BLaER1 treated with 17β-estradiol and CSF1 and Interleukin-3, amounts not matched to agents 10 nM and 100 nM (cell line): ENCODE measurements at regions not wholly inside any gene's neighbourhood (a gene's known extent, or its start where the extent isn't known, plus 50 kb on each side); places are given as distances from the start of the nearest gene placed in this dataset.
"Not testable (repeated sequence)": the region's sequence is repeated elsewhere in the genome, so short reads cannot be mapped to it uniquely, and the experiment has no call there.

Source experiments
- H3K27ac ChIP-seq, 11 experiments: shearing (Covaris generic); formaldehyde crosslinking; 2 replicates each; pipeline ENCODE4 v1.8.1; 2022
- H3K27me3 ChIP-seq, 11 experiments: shearing (Covaris generic); formaldehyde crosslinking; 2 replicates each; pipeline ENCODE4 v1.8.1; 2022
- H3K36me3 ChIP-seq, 11 experiments: shearing (Covaris generic); formaldehyde crosslinking; 2 replicates each; pipeline ENCODE4 v1.8.1; 2022
- H3K4me1 ChIP-seq, 10 experiments: shearing (Covaris generic); formaldehyde crosslinking; 2 replicates each; pipeline ENCODE4 v1.8.1; 2022
- H3K4me2 ChIP-seq, 11 experiments: shearing (Covaris generic); formaldehyde crosslinking; 2 replicates each; pipeline ENCODE4 v1.8.1; 2022
- H3K4me3 ChIP-seq, 10 experiments: shearing (Covaris generic); formaldehyde crosslinking; 2 replicates each; pipeline ENCODE4 v1.8.1; 2022
- H3K9ac ChIP-seq, 11 experiments: shearing (Covaris generic); formaldehyde crosslinking; 2 replicates each; pipeline ENCODE4 v1.8.1; 2022
- H3K9me3 ChIP-seq, 11 experiments: shearing (Covaris generic); formaldehyde crosslinking; replicated peaks in 1 of 11; 2 replicates each; pipeline ENCODE4 v1.8.1; 2022
- H4K20me1 ChIP-seq, 11 experiments: shearing (Covaris generic); formaldehyde crosslinking; 2 replicates each; pipeline ENCODE4 v1.8.1; 2022
- Cebpa-rat ChIP-seq, 11 experiments: shearing (Covaris generic); IDR thresholded peaks; 2 replicates each; pipeline ENCODE4 v1.8.1; 2022

DNA sequence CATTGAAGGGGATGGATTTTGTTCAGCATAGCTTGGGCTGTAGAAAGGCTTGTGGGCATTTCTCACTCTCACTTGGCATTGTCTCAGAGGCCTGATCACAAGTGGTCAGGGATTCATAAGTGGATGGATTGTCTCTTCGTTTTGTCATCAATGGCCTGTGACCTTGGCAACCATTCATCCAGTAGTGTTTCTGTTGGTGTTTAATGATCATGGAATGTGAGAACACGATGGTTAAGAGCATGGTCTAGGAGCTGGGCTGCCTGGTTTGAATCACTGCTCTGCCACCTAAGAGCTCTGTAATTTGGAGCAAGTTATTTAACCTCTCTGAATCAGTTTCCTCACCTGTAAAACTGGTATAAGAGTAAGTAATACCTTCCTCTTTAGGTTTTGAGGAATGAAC is 430.1 kb upstream of the MEF2C start:
- H4K20me1 ChIP-seq: no peaks in the 10 kb centered on the region
- no peaks in the 10 kb centered on the region for H3K27me3 ChIP-seq
- H3K4me2 ChIP-seq: 0 out of 22 replicates have a peak overlapping the region, but pooled peaks of 1 of the 11 experiments have one; percentile 70
- H3K36me3 ChIP-seq: no peaks in the 10 kb centered on the region
- H3K4me1 ChIP-seq: peaks cover 11 to 27% (median 18%) of the 10 kb centered on the region in 10 experiments
- TF ChIP-seq Cebpa-rat (IDR thresholded peaks at IDR 0.05): no peak
- peaks cover 0 to 15% (median 0%) of the 10 kb centered on the region in 11 experiments; a peak in 6 of 22 replicates for H3K9me3 ChIP-seq
- H3K4me3 ChIP-seq: no peak overlapping the region
- H3K9ac ChIP-seq: no peak overlapping the region
- H3K27ac ChIP-seq: peak overlapping the region in 3 of 11 experiments; percentile 44 to 63 (median 62); a peak in 4 of 22 replicates

DNA sequence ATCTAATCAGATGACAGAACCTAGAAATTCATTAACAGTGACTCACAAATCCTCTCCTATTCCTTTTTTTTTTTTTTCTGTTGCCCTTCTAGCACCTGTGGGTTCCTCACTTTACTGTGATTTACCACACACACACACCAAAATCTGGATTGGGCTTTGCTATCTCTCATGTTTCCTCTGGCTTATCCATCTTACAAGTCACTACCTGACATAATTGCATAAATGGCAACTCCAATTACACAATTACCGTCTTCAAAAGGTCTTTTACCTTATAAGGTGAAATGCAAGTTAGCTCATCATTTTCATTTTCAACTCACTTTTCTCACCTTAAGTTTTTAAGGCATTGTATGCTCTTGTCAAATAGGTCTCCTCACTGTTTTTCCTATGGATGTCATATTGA is 426.3 kb upstream of the MEF2C start:
- Histone ChIP-seq H3K4me1 (peaks cover 7 to 31% (median 8%) of the 10 kb centered on the region in 10 experiments), H4K20me1 (no peaks in the 10 kb centered on the region), H3K27me3 (no peaks in the 10 kb centered on the region), H3K27ac (no peak overlapping the region), H3K4me3 (no peak overlapping the region), H3K9me3 (peaks cover 0 to 9% (median 0%) of the 10 kb centered on the region in 11 experiments; a peak in 6 of 22 replicates), H3K4me2 (no peak overlapping the region), H3K9ac (no peak overlapping the region), H3K36me3 (no peaks in the 10 kb centered on the region)
- no peak for TF ChIP-seq Cebpa-rat (IDR thresholded peaks at IDR 0.05)

DNA sequence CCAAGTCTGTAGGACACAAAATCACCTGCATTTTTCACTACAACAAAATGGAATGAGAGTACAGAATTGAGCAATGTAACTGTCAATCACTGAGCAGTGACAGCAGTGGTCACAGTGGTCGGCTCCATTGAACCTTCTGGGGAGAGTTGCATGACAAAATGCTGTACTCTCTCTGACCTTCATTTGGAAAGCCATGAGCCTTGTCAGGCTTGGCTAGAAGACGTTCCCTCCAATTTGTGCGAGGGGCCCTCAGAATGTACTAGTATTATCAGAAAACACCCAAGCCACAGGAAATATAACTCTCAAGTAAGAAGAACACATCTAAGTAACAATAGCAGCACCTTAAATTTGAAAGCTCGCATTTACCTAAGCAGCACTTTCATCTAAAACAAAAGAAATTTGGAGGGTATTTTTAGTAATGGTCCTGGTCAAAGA is 425.6 kb upstream of the MEF2C start:
- no peaks in the 10 kb centered on the region for H3K36me3 ChIP-seq
- no peaks in the 10 kb centered on the region for H3K27me3 ChIP-seq
- H3K27ac ChIP-seq: no peak overlapping the region
- H3K9me3 ChIP-seq: peaks cover 0 to 9% (median 0%) of the 10 kb centered on the region in 11 experiments; a peak in 6 of 22 replicates
- no peak overlapping the region for H3K4me2 ChIP-seq
- no peak for TF ChIP-seq Cebpa-rat (IDR thresholded peaks at IDR 0.05)
- no peak overlapping the region for H3K4me3 ChIP-seq
- H4K20me1 ChIP-seq: no peaks in the 10 kb centered on the region
- peaks cover under 1 to 29% (median 2%) of the 10 kb centered on the region in 10 experiments; a peak in 16 of 20 replicates for H3K4me1 ChIP-seq
- H3K9ac ChIP-seq: no peak overlapping the region

DNA sequence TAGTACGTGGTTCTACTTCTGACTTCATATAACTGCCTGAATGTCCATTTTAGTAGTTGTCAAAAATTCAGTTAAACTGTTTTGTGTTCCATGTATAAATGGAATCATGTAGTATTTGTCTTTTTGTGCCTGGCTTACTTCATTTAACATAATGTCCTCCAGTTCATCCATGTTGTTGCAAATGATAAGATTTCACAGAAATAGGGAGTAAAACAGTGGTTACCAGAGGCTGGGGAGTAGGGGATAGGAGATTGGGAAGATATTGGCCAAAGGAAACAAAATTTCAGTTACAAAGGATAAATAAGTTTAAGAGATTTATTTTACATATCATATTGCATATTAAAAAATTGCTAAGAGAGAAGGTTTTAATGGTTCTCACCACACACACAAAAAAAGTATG is 425.0 kb upstream of the MEF2C start:
- H3K36me3 ChIP-seq: no peaks in the 10 kb centered on the region

DNA sequence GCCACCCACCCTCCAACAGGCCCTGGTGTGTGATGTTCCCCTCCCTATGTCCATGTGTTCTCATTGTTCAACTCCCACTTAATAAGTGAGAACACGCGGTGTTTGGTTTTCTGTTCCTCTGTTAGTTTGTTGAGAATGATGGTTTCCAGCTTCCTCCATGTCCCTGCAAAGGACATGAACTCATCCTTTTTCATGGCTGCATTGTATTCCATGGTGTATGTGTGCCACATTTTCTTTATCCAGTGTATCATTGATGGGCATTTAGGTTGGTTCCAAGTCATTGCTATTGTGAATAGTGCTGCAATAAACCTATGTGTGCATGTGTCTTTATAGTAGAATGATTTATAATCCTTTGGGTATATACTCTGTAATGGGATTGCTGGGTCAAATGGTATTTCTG is 424.2 kb upstream of the MEF2C start:
- H4K20me1 ChIP-seq, H3K27ac ChIP-seq, H3K9ac ChIP-seq, H3K4me3 ChIP-seq, H3K27me3 ChIP-seq, H3K36me3 ChIP-seq, H3K4me2 ChIP-seq, H3K9me3 ChIP-seq: not testable (repeated sequence)
- H3K4me1 ChIP-seq: peaks cover 0 to 41% (median 5%) of the 10 kb centered on the region in 10 experiments; a peak in 10 of 20 replicates

More for the DNA sequence above, 425.0 kb upstream of the MEF2C start:
- H3K27me3 ChIP-seq: no peaks in the 10 kb centered on the region
- no peak overlapping the region for H3K4me3 ChIP-seq
- TF ChIP-seq Cebpa-rat (IDR thresholded peaks at IDR 0.05): no peak
- peaks cover 0 to 32% (median 2%) of the 10 kb centered on the region in 10 experiments; a peak in 9 of 20 replicates for H3K4me1 ChIP-seq
- H3K4me2 ChIP-seq: no peak overlapping the region
- peaks cover 0 to 9% (median 0%) of the 10 kb centered on the region in 11 experiments; a peak in 6 of 22 replicates for H3K9me3 ChIP-seq
- H4K20me1 ChIP-seq: no peaks in the 10 kb centered on the region
- no peak overlapping the region for H3K9ac ChIP-seq
- no peak overlapping the region for H3K27ac ChIP-seq

DNA sequence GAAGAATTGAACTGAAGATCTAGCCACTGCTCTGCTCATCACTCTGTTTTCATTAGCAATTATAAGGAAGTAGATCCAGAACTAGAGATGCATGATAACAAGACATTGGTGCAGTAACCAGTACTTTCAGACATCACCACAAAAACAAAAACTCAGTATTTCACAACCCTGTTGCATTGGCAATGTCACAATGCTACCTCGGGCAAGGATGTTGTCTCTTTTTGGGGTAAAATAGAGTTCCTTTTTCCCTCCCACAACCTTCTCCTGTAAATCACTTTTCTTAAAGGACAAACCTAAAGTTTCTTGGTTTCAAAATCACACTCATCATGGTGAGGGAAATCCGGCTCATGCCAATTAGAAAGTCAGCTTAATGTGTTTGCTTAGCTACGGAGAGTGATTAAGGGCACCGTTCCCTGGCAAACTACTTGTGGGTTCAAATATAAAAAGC is 420.1 kb upstream of the MEF2C start:
- Histone ChIP-seq H4K20me1 (no peaks in the 10 kb centered on the region), H3K27me3 (no peaks in the 10 kb centered on the region), H3K9me3 (peaks cover 0 to 12% (median 0%) of the 10 kb centered on the region in 11 experiments; a peak in 6 of 22 replicates), H3K4me3 (no peak overlapping the region), H3K27ac (peak overlapping the region in 7 of 11 experiments; percentile 16 to 87 (median 75); a peak in 12 of 22 replicates), H3K9ac (peak overlapping the region in 4 of 11 experiments; percentile 1 to 60 (median 57); a peak in 6 of 22 replicates), H3K4me1 (peaks cover 0 to 78% (median 17%) of the 10 kb centered on the region in 10 experiments; a peak in 11 of 20 replicates), H3K36me3 (no peaks in the 10 kb centered on the region), H3K4me2 (peak overlapping the region in 6 of 11 experiments; percentile 3 to 91 (median 57); a peak in 10 of 22 replicates)
- peak in 7 of 11 experiments; percentile 15 to 91 (median 59); a peak in 9 of 22 replicates for TF ChIP-seq Cebpa-rat (IDR thresholded peaks at IDR 0.05)

DNA sequence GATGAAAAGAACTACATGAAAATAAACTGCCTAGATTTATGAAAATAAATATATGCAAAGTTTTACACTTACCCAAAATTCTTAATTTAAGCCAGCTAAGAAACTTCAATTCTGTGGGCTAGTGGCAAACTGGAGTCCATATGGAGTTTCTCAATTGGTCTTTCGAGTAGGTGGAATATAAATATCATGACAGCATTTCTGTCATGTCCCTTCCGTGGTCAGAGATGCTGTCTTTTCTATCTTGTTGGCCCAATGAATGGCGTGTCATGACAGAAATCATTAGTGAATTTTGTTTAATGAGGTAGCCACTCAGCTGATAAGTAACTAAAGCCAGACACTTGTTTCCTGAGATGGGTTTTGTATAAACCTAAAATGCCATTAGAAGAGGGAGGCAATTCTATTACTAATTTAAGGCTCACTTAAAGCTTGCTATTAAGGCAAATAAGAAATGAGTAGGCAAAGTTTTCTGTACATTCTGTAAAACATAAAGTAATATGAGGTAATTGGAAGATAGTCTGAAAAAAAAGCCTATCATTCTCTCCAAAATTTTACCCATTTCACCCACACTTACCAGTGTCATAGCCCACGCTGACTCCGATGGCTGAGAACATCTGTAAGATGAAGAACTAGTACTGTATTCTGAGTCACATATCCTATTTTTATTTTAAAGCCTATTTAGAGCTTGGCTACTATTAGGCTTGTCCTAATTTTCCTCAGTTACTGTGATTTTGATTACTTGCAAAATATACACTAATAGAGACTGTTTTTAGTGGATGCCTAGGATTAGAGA is 419.3 kb upstream of the MEF2C start:
- Histone ChIP-seq H3K36me3 (no peaks in the 10 kb centered on the region), H3K4me3 (peak overlapping the region in 1 of 10 experiments; percentile 19; a peak in 1 of 20 replicates), H4K20me1 (no peaks in the 10 kb centered on the region), H3K27ac (peak overlapping the region in 6 of 11 experiments; percentile 47 to 87 (median 76); a peak in 13 of 22 replicates), H3K4me1 (peaks cover 0 to 78% (median 17%) of the 10 kb centered on the region in 10 experiments; a peak in 11 of 20 replicates), H3K27me3 (no peaks in the 10 kb centered on the region), H3K9me3 (peaks cover 0 to 9% (median 0%) of the 10 kb centered on the region in 11 experiments; a peak in 6 of 22 replicates), H3K4me2 (peak overlapping the region in 6 of 11 experiments; percentile 12 to 91 (median 57); a peak in 9 of 22 replicates), H3K9ac (peak overlapping the region in 4 of 11 experiments; percentile 43 to 68 (median 54); a peak in 7 of 22 replicates)
- TF ChIP-seq Cebpa-rat (IDR thresholded peaks at IDR 0.05): no peak

DNA sequence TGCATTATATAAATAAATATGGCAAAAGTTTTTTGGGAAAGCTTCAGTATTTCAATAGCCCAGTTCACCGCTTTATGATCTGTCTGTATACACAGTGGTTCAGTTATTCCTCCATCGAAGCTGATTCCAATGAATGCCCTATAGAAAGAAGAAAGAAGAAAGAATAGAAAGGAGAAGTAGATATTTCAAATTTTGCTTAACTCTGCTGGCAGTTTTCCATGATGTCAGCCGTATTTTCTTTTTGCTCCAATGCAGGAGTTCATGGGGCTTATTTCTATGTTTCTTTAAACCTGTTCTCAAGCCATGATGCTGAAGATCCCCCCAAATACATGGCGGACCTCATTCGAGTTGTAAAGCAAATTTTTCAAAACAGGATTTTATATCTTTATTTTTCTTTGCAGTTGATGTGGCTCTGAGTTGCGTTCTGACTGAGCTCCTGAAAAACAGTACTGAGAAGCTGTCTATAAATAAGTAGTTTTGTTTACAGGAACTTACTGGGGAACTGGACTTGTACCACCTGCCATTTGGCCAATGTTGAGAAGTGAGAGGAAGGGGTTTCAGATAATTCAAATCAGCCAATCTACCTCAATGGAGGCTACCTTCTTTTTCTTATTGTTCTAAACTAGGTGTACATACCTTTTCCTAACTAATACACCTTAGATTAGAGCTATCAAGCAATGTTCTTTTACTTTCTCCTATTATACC is 418.5 kb upstream of the MEF2C start:
- Histone ChIP-seq H3K4me1 (peaks cover 0 to 86% (median 17%) of the 10 kb centered on the region in 10 experiments; a peak in 11 of 20 replicates), H3K36me3 (no peaks in the 10 kb centered on the region), H3K4me3 (no peak overlapping the region), H3K9ac (peak overlapping the region in 4 of 11 experiments; percentile 14 to 68 (median 52); a peak in 6 of 22 replicates), H3K4me2 (peak overlapping the region in 6 of 11 experiments; percentile 9 to 91 (median 57); a peak in 11 of 22 replicates), H4K20me1 (no peaks in the 10 kb centered on the region), H3K27me3 (no peaks in the 10 kb centered on the region), H3K9me3 (peaks cover 0 to 9% (median 0%) of the 10 kb centered on the region in 11 experiments; a peak in 5 of 22 replicates), H3K27ac (peak overlapping the region in 6 of 11 experiments; percentile 47 to 87 (median 76); a peak in 12 of 22 replicates)
- TF ChIP-seq Cebpa-rat (IDR thresholded peaks at IDR 0.05): no peak
